ENCODE measurements at regions not wholly inside any gene's neighbourhood (a gene's known extent, or its start where the extent isn't known, plus 50 kb on each side); places are given as distances from the start of the nearest gene placed in this dataset.

DNA sequence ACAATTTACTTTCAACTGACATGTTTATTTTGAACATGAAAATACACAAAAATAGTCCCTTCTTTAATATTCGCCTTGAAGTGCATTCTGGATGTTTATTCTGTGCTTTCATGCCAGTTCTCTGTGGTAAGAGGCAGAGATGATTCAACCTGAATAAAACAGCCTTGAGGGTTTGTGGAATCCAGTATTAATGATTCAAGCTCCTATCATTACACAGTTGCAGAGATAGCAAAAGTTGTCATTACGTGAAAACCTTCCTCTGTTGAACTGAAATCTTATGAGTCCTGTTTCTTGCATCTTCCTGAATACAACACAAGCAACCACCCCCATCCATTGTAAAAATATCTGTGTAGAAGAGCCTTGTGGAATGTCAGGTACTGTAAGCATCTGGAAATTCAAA, 142.3 kb upstream of the HTR2A start:
- Histone ChIP-seq H3K4me3 (ENCODE audit: low read length in 2 of 2) (no peak overlapping the region), H3K36me3 (ENCODE audit: control insufficient read depth in 2 of 2, insufficient read depth in 2 of 2, low read length in 2 of 2) (no peaks in the 10 kb centered on the region), H3K9ac (ENCODE audit: low read length in 2 of 2) (no peak overlapping the region), H3K27ac (ENCODE audit: low read length) (no peak overlapping the region), H3K4me1 (ENCODE audit: control insufficient read depth, insufficient read depth, low read length) (no peaks in the 10 kb centered on the region), H3K27me3 (ENCODE audit: control insufficient read depth in 1 of 2, insufficient read depth in 2 of 2, low read length in 2 of 2) (no peaks in the 10 kb centered on the region), H3K9me3 (ENCODE audit: control insufficient read depth in 2 of 2, low read length in 2 of 2) (no peaks in the 10 kb centered on the region)

DNA sequence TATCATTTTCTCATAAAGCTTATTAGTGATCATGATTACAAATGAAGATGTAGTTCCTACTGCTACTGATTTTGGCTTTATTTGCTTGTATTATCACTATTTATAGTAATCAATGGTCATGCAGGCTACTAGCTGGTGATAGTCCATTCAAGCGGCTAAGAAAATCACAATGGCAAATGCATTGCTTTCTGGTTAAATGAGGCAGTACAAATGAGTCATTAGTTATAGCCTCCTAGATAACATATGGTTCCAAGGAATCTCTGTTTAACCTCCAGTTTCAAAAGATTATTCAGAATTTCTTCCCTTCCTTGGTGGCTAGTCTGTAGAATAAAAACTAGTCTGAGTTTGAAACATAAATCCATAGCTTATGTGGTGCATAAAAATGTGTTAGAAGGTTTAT, 141.3 kb upstream of the HTR2A start:
- Histone ChIP-seq H3K4me3 (ENCODE audit: low read length in 2 of 2) (no peak overlapping the region), H3K4me1 (ENCODE audit: control insufficient read depth, insufficient read depth, low read length) (no peaks in the 10 kb centered on the region), H3K36me3 (ENCODE audit: control insufficient read depth in 2 of 2, insufficient read depth in 2 of 2, low read length in 2 of 2) (no peaks in the 10 kb centered on the region), H3K27me3 (ENCODE audit: control insufficient read depth in 1 of 2, insufficient read depth in 2 of 2, low read length in 2 of 2) (no peaks in the 10 kb centered on the region), H3K9ac (ENCODE audit: low read length in 2 of 2) (no peak overlapping the region), H3K9me3 (ENCODE audit: control insufficient read depth in 2 of 2, low read length in 2 of 2) (no peaks in the 10 kb centered on the region), H3K27ac (ENCODE audit: low read length) (no peak overlapping the region)

DNA sequence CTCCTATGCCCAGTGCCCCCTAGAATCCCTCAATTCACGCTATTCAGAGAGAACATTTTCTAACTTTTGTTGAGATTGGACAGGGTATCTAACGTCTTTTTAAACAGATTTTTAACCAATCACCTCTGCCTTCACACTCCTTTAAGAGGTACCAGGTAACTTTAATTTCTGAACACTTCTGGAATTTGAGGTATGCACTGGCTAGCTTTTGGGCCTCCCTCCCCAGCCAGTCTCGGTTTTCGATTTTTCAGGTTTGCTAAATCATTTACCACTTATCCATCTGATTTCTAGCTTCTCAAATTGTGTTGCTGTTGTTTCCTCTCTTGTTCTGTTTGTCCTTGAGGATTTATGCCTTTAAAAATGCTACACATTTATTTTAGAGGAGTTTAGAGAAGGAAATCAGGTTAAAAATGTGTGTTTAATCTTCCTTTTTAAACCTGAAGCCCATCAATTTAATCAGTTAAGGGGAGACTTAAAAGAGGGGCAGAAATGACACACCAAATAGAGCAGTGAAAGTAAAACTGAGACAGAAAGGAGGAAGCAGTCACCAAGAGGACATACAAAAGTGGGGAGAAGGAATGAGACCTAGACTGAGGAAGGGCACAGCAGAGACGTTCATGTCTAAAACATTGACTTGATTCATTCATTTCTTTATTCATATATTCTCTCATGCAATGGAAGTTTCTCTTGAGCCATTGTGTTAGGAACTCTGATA, 139.6 kb upstream of the HTR2A start:
- Histone ChIP-seq H3K27me3 (ENCODE audit: control insufficient read depth in 1 of 2, insufficient read depth in 2 of 2, low read length in 2 of 2) (no peaks in the 10 kb centered on the region), H3K27ac (ENCODE audit: low read length) (no peak overlapping the region), H3K9ac (ENCODE audit: low read length in 2 of 2) (no peak overlapping the region), H3K4me3 (ENCODE audit: low read length in 2 of 2) (no peak overlapping the region), H3K4me1 (ENCODE audit: control insufficient read depth, insufficient read depth, low read length) (no peaks in the 10 kb centered on the region), H3K36me3 (ENCODE audit: control insufficient read depth in 2 of 2, insufficient read depth in 2 of 2, low read length in 2 of 2) (no peaks in the 10 kb centered on the region), H3K9me3 (ENCODE audit: control insufficient read depth in 2 of 2, low read length in 2 of 2) (no peaks in the 10 kb centered on the region)

DNA sequence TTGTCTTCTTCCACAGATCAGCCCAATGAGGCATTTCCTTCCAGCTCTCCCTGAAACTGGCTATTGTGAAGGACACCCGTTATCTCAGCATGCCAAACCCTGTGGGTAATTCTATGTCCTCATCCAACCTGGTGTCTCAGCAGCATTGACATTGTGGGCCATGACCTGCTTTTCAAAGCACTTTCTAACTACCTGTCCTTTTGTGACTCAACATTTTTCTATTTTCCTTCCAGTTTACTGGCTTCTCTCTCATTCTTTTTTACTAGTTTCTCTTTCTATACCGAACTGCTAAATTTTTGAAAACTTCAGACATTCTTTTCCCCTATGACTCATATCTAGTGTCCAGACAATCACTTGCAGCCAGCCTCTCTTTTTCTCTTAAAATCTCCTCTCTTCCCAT, 136.4 kb upstream of the HTR2A start:
- Histone ChIP-seq H3K4me1 (ENCODE audit: control insufficient read depth, insufficient read depth, low read length) (no peaks in the 10 kb centered on the region), H3K9ac (ENCODE audit: low read length in 2 of 2) (no peak overlapping the region), H3K27me3 (ENCODE audit: control insufficient read depth in 1 of 2, insufficient read depth in 2 of 2, low read length in 2 of 2) (no peaks in the 10 kb centered on the region), H3K27ac (ENCODE audit: low read length) (no peak overlapping the region), H3K4me3 (ENCODE audit: low read length in 2 of 2) (peak overlapping the region in 1 of 2 donors; percentile 8), H3K9me3 (ENCODE audit: control insufficient read depth in 2 of 2, low read length in 2 of 2) (no peaks in the 10 kb centered on the region), H3K36me3 (ENCODE audit: control insufficient read depth in 2 of 2, insufficient read depth in 2 of 2, low read length in 2 of 2) (no peaks in the 10 kb centered on the region)

GRCh38 chr13:47027780-47028437, 131.1 kb upstream of the HTR2A start:
- Histone ChIP-seq H3K4me3 (ENCODE audit: low read length in 2 of 2) (no peak overlapping the region), H3K9me3 (ENCODE audit: control insufficient read depth in 2 of 2, low read length in 2 of 2) (no peaks in the 10 kb centered on the region), H3K9ac (ENCODE audit: low read length in 2 of 2) (no peak overlapping the region), H3K36me3 (ENCODE audit: control insufficient read depth in 2 of 2, insufficient read depth in 2 of 2, low read length in 2 of 2) (no peaks in the 10 kb centered on the region), H3K27me3 (ENCODE audit: control insufficient read depth in 1 of 2, insufficient read depth in 2 of 2, low read length in 2 of 2) (no peaks in the 10 kb centered on the region), H3K27ac (ENCODE audit: low read length) (no peak overlapping the region), H3K4me1 (ENCODE audit: control insufficient read depth, insufficient read depth, low read length) (no peaks in the 10 kb centered on the region)

- no peaks in the 10 kb centered on the region for H3K27me3 ChIP-seq (ENCODE audit: control insufficient read depth in 1 of 2, insufficient read depth in 2 of 2, low read length in 2 of 2)
- no peaks in the 10 kb centered on the region for H3K36me3 ChIP-seq (ENCODE audit: control insufficient read depth in 2 of 2, insufficient read depth in 2 of 2, low read length in 2 of 2)
- no peak overlapping the region for H3K9ac ChIP-seq (ENCODE audit: low read length in 2 of 2)
- no peaks in the 10 kb centered on the region for H3K4me1 ChIP-seq (ENCODE audit: control insufficient read depth, insufficient read depth, low read length)
- H3K9me3 ChIP-seq (ENCODE audit: control insufficient read depth in 2 of 2, low read length in 2 of 2): no peaks in the 10 kb centered on the region
- H3K27ac ChIP-seq (ENCODE audit: low read length): no peak overlapping the region
- no peak overlapping the region for H3K4me3 ChIP-seq (ENCODE audit: low read length in 2 of 2)
Measured at GRCh38 chr13:47025791-47026447, 129.1 kb upstream of the HTR2A start.

GRCh38 chr13:47019977-47020376, 123.1 kb upstream of the HTR2A start:
- Histone ChIP-seq H3K27ac (ENCODE audit: low read length) (no peak overlapping the region), H3K9me3 (ENCODE audit: control insufficient read depth in 2 of 2, low read length in 2 of 2) (no peaks in the 10 kb centered on the region), H3K4me1 (ENCODE audit: control insufficient read depth, insufficient read depth, low read length) (no peaks in the 10 kb centered on the region), H3K27me3 (ENCODE audit: control insufficient read depth in 1 of 2, insufficient read depth in 2 of 2, low read length in 2 of 2) (no peaks in the 10 kb centered on the region), H3K9ac (ENCODE audit: low read length in 2 of 2) (no peak overlapping the region), H3K36me3 (ENCODE audit: control insufficient read depth in 2 of 2, insufficient read depth in 2 of 2, low read length in 2 of 2) (no peaks in the 10 kb centered on the region), H3K4me3 (ENCODE audit: low read length in 2 of 2) (no peak overlapping the region)

DNA sequence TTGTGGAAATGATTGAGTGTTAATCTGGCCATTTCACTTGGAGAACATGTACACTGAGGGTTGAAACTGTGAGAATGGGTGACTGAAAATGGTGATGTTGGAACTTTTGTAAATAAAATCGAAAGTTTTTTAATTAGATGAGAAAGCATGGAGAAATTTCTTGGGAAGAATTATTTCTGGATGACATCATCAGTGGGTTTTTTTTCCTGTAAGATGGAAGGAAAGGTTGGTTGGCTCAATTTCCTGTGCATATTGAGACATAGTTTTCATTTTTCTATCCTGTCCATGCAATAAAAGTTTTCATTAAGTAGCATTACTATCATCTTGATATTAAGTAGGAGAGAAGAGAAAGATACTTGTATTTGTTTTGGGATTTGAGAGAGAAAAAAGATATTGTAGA, 120.6 kb upstream of the HTR2A start:
- Histone ChIP-seq H3K27me3 (ENCODE audit: control insufficient read depth in 1 of 2, insufficient read depth in 2 of 2, low read length in 2 of 2) (no peaks in the 10 kb centered on the region), H3K9me3 (ENCODE audit: control insufficient read depth in 2 of 2, low read length in 2 of 2) (no peaks in the 10 kb centered on the region), H3K4me3 (ENCODE audit: low read length in 2 of 2) (no peak overlapping the region), H3K36me3 (ENCODE audit: control insufficient read depth in 2 of 2, insufficient read depth in 2 of 2, low read length in 2 of 2) (no peaks in the 10 kb centered on the region), H3K9ac (ENCODE audit: low read length in 2 of 2) (no peak overlapping the region), H3K27ac (ENCODE audit: low read length) (no peak overlapping the region), H3K4me1 (ENCODE audit: control insufficient read depth, insufficient read depth, low read length) (no peaks in the 10 kb centered on the region)

- Histone ChIP-seq H3K36me3 (ENCODE audit: control insufficient read depth in 2 of 2, insufficient read depth in 2 of 2, low read length in 2 of 2) (no peaks in the 10 kb centered on the region), H3K9ac (ENCODE audit: low read length in 2 of 2) (no peak overlapping the region), H3K27ac (ENCODE audit: low read length) (no peak overlapping the region), H3K27me3 (ENCODE audit: control insufficient read depth in 1 of 2, insufficient read depth in 2 of 2, low read length in 2 of 2) (no peaks in the 10 kb centered on the region), H3K9me3 (ENCODE audit: control insufficient read depth in 2 of 2, low read length in 2 of 2) (no peaks in the 10 kb centered on the region), H3K4me1 (ENCODE audit: control insufficient read depth, insufficient read depth, low read length) (no peaks in the 10 kb centered on the region), H3K4me3 (ENCODE audit: low read length in 2 of 2) (no peak overlapping the region)
Measured at GRCh38 chr13:47008318-47008717, 111.5 kb upstream of the HTR2A start.

- Histone ChIP-seq H3K36me3 (ENCODE audit: control insufficient read depth in 2 of 2, insufficient read depth in 2 of 2, low read length in 2 of 2) (no peaks in the 10 kb centered on the region), H3K4me1 (ENCODE audit: control insufficient read depth, insufficient read depth, low read length) (no peaks in the 10 kb centered on the region), H3K9me3 (ENCODE audit: control insufficient read depth in 2 of 2, low read length in 2 of 2) (no peaks in the 10 kb centered on the region), H3K4me3 (ENCODE audit: low read length in 2 of 2) (no peak overlapping the region), H3K27me3 (ENCODE audit: control insufficient read depth in 1 of 2, insufficient read depth in 2 of 2, low read length in 2 of 2) (no peaks in the 10 kb centered on the region), H3K9ac (ENCODE audit: low read length in 2 of 2) (no peak overlapping the region), H3K27ac (ENCODE audit: low read length) (no peak overlapping the region)
Measured at GRCh38 chr13:47005756-47006414, 109.0 kb upstream of the HTR2A start.
